Activated T-cell treated with anti-CD3 and anti-CD28 coated beads, Interleukin-2, amount 50 U/mL, for 24 hours (primary cell): ENCODE measurements at regions not wholly inside any gene's neighbourhood (a gene's known extent, or its start where the extent isn't known, plus 50 kb on each side); places are given as distances from the start of the nearest gene placed in this dataset.
"Not testable (repeated sequence)": the region's sequence is repeated elsewhere in the genome, so short reads cannot be mapped to it uniquely, and the experiment has no call there.

ENCODE experiments used
- DNase-seq: peaks from one replicate; pipeline ENCODE4 v3.0.0-alpha.2; 2020
- H3K27ac Mint-ChIP-seq: 2 replicates; pipeline ENCODE4 v1.8.0; 2020; ENCODE audit warnings: mild to moderate bottlenecking, mixed read lengths
- H3K27me3 Mint-ChIP-seq: 2 replicates; pipeline ENCODE4 v1.8.0; 2020; ENCODE audit warnings: mixed read lengths
- H3K36me3 Mint-ChIP-seq: 2 replicates; pipeline ENCODE4 v1.8.0; 2020; ENCODE audit warnings: low read depth, mixed read lengths
- H3K4me1 Mint-ChIP-seq: 2 replicates; pipeline ENCODE4 v1.8.0; 2020; ENCODE audit warnings: low read depth, mixed read lengths
- H3K4me3 Mint-ChIP-seq: 2 replicates; pipeline ENCODE4 v1.8.0; 2020; ENCODE audit warnings: mild to moderate bottlenecking, moderate library complexity, mixed read lengths
- H3K9me3 Mint-ChIP-seq: 2 replicates; pipeline ENCODE4 v1.8.0; 2020; ENCODE audit warnings: mixed read lengths

DNA sequence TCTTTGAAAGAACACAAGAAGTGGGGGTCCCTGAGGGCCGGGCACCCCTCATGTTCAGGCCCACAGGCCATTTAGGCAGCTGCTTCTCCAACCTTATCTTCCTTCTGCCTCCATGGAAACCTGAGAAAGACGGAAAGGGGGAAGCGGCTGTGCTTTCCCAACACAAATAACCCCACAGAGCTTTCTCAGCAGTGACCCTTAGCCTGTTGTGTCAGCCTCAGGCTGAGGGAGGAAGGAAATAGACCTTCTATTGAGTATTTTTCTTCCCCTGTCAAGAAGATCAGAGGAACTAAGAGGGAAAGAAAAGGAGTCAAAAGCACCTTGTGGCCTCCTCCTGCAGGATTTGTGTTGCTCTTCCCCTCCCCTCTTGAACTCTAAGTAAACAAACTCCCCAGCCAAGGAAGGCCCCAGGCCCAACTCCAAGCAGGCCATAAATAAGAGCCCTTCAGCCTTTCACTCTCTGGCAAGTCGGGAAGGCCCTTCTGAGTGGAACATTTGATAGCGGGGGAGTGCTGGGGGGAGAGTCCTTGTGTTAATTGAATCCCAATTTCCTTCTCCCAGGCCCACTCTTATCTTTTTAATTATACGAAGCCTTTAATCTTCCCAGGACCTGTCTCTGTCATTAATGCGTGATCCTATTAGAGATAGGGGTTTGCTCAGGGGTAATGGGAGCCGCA, 76.8 kb upstream of the PAX8 start:
- H3K27ac Mint-ChIP-seq, result not testable (repeated sequence)

GRCh38 chr2:113351375-113352355, 72.9 kb upstream of the PAX8 start:
- H3K4me1 Mint-ChIP-seq, result no peaks in the 10 kb centered on the region
- no peak for DNase-seq
- H3K27ac Mint-ChIP-seq, result no peak overlapping the region
- no peaks in the 10 kb centered on the region for H3K36me3 Mint-ChIP-seq
- H3K4me3 Mint-ChIP-seq, result no peak overlapping the region
- H3K9me3 Mint-ChIP-seq, result no peaks in the 10 kb centered on the region
- H3K27me3 Mint-ChIP-seq, result peaks cover 7% of the 10 kb centered on the region

More for the DNA sequence above, 76.8 kb upstream of the PAX8 start:
- not testable (repeated sequence) for H3K9me3 Mint-ChIP-seq, H3K36me3 Mint-ChIP-seq, H3K4me3 Mint-ChIP-seq, H3K27me3 Mint-ChIP-seq, DNase-seq
- H3K4me1 Mint-ChIP-seq, result peaks cover 30% of the 10 kb centered on the region

DNA sequence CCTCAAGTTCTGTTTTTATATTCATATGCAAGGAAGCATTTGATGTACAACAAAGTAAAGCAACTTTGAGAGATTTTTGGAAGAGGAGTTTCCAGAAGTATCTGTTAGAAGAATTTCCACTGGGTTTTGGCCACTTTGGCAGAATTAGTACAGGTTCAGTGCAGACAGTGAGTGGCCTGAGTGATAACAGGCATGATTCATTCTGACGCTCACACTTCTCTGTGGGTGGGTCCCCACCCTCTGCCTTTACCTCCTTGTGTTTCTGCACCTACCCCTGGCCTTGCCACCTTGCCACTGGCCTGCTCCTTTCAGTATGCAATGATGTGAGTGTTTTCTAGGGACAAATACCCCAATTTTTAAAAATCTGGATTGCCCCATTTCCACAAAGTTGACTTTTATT, 65.1 kb upstream of the PAX8 start:
- not testable (repeated sequence) for DNase-seq, H3K27ac Mint-ChIP-seq, H3K4me3 Mint-ChIP-seq, H3K27me3 Mint-ChIP-seq, H3K9me3 Mint-ChIP-seq, H3K36me3 Mint-ChIP-seq, H3K4me1 Mint-ChIP-seq

DNA sequence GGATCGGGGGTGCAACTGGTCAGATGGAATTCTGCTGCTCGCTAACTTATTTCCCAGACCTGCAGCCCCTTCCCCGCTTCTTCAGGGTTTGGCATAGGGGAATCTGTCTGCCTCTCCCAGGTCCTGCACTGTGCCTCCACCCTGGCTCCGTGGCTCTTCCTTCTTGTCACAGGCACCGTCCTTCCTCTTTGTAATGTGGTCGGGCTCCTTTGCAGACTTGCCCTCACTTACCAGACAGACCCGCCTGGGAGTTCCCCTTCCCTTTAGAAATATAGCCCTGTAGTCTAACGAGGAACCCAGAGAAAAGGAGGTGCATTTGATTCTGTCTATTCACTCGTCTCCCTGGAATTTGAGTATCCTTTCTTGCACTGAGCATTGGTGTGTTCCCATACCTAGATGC, 63.9 kb upstream of the PAX8 start:
- no peak overlapping the region for H3K27ac Mint-ChIP-seq
- H3K27me3 Mint-ChIP-seq, result peaks cover 4% of the 10 kb centered on the region
- H3K4me3 Mint-ChIP-seq, result no peak overlapping the region
- DNase-seq, result no peak
- no peaks in the 10 kb centered on the region for H3K36me3 Mint-ChIP-seq
- no peaks in the 10 kb centered on the region for H3K9me3 Mint-ChIP-seq
- H3K4me1 Mint-ChIP-seq, result peaks cover 9% of the 10 kb centered on the region

GRCh38 chr2:113341870-113342253, 63.1 kb upstream of the PAX8 start:
- not testable (repeated sequence) for DNase-seq, H3K27ac Mint-ChIP-seq, H3K27me3 Mint-ChIP-seq, H3K4me1 Mint-ChIP-seq, H3K4me3 Mint-ChIP-seq, H3K9me3 Mint-ChIP-seq, H3K36me3 Mint-ChIP-seq

DNA sequence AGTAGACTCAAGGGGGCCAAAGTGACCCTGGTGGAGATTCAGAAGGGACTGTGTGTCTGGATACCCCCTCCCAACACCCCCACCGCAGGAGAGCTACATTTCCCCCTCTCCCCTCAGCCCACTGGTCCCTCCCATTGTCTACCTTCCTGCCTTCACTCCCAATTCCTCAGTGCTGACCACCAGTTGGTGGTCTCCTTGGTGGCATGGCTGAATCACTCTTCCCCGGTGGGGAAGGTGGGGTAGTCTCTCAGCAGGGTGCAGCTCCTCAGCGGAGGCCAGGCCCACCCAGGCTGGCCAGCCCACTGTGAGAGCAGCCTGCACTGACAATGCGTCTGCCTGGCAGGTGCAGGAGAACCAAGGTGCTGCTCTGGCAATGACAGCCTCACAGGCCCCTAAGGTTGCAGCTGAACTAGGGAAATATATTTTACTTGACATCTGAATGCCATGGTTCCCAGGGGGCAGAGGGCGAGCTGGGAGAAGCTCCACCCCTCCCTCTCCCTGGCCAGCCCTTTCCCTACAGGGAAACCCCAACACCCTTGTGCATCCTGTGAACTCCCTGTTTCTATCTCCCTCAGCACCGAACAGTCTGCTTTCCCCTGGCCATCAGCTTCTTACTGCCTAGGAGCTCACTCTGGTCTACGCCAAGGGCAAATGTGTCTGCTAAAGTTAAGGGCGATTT, 62.6 kb upstream of the PAX8 start:
- Mint-ChIP-seq H3K27me3 (peaks cover 4% of the 10 kb centered on the region), H3K4me1 (peaks cover 9% of the 10 kb centered on the region), H3K27ac (no peak overlapping the region), H3K9me3 (no peaks in the 10 kb centered on the region), H3K4me3 (no peak overlapping the region), H3K36me3 (no peaks in the 10 kb centered on the region)
- DNase-seq, result no peak

DNA sequence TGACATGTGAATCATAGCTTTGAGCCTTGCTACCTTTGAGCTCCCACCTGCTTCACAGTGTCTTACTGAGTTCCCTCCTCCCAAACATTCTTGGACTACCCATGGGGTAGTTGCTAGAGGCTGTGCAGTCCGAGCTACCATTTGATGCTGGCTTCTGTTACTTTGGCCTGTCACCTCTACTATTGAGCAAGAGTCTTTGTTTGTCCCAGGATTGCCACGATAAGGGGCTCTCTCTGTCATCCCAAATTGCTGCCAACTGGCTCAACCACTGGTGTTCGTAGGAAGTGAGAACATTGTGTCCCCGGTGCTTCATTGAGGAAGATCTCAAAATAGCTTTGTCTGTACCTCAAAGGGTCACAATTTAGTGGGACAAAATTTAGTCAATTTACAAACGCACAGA, 59.1 kb upstream of the PAX8 start:
- no peaks in the 10 kb centered on the region for H3K9me3 Mint-ChIP-seq
- H3K27ac Mint-ChIP-seq, result no peak overlapping the region
- peaks cover 4% of the 10 kb centered on the region for H3K27me3 Mint-ChIP-seq
- no peaks in the 10 kb centered on the region for H3K36me3 Mint-ChIP-seq
- peaks cover 3% of the 10 kb centered on the region for H3K4me1 Mint-ChIP-seq
- DNase-seq, result no peak
- H3K4me3 Mint-ChIP-seq, result no peak overlapping the region

- H3K9me3 Mint-ChIP-seq, H3K36me3 Mint-ChIP-seq, DNase-seq, H3K27me3 Mint-ChIP-seq, H3K4me3 Mint-ChIP-seq, H3K4me1 Mint-ChIP-seq, H3K27ac Mint-ChIP-seq: not testable (repeated sequence)
Observed at GRCh38 chr2:113336040-113336439, 57.3 kb upstream of the PAX8 start.

DNA sequence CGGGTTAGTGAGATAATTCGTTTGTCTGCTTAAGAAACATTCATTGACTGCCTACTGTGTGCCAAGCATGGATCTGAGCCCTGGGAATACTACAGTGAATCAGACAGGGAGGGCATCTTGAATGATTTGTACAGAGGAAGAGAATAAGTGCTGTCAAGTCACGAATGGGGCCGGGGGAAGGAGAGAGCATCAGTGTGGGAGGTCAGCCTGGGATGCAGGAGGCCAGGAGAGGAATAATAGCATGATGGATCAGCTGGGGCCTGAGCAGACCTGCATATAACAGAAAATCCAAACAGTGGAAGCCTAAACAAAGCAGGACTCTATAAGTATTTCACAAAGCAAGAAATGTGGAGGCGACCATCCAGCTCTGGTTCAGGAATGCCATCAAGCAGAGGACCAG, 55.4 kb upstream of the PAX8 start:
- Mint-ChIP-seq H3K4me3 (no peak overlapping the region), H3K36me3 (no peaks in the 10 kb centered on the region), H3K27me3 (no peaks in the 10 kb centered on the region), H3K4me1 (peaks cover 16% of the 10 kb centered on the region), H3K9me3 (no peaks in the 10 kb centered on the region), H3K27ac (no peak overlapping the region)
- no peak for DNase-seq

DNA sequence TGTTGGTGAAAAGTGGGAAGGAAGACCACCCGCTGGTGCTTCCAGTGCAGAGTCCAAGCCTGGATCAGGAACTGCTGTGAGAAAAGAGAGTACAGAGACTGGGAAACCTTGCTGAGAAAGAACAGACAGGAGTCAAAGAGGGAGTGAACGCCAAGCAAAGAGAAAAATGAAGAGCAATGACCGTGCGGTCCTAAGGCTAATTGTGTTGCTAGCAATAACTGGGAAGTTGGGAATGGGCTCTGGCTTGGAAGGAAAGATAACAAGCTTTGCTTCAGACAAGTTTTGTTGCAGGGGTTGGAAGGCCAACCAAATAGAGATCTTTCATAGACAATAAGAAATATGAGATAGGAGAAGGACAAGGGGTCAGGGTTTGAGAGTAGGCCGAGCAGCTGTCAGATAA, 55.0 kb upstream of the PAX8 start:
- peaks cover 19% of the 10 kb centered on the region for H3K4me1 Mint-ChIP-seq
- not testable (repeated sequence) for H3K36me3 Mint-ChIP-seq, H3K27ac Mint-ChIP-seq, H3K4me3 Mint-ChIP-seq, DNase-seq, H3K9me3 Mint-ChIP-seq, H3K27me3 Mint-ChIP-seq

GRCh38 chr2:113330060-113330767, 51.5 kb upstream of the PAX8 start:
- not testable (repeated sequence) for H3K27ac Mint-ChIP-seq, H3K27me3 Mint-ChIP-seq, H3K9me3 Mint-ChIP-seq, H3K36me3 Mint-ChIP-seq, DNase-seq, H3K4me3 Mint-ChIP-seq
- peaks cover 34% of the 10 kb centered on the region for H3K4me1 Mint-ChIP-seq

DNA sequence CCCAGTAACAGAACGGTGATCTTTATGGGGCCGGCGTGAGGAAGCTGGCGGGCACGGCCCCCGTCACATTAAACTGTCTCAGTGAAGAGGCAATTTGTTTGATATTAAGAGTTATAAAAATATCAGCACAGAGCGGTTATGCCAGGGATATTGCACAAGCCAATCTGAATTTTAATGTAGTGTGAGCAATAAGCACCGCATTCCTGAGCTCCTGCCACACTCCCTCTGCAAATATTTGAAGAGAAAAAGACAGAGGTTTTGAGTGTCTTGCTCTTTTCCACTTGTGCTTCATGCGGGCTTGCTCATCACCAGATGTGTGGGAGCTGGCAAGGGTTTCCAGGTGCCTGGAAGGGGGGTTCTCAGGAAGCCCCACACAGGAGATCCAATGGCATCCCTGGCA, 50.3 kb upstream of the PAX8 start:
- H3K27ac Mint-ChIP-seq, H3K4me3 Mint-ChIP-seq, H3K36me3 Mint-ChIP-seq, H3K27me3 Mint-ChIP-seq, DNase-seq, H3K9me3 Mint-ChIP-seq: not testable (repeated sequence)
- H3K4me1 Mint-ChIP-seq, result peaks cover 41% of the 10 kb centered on the region

DNA sequence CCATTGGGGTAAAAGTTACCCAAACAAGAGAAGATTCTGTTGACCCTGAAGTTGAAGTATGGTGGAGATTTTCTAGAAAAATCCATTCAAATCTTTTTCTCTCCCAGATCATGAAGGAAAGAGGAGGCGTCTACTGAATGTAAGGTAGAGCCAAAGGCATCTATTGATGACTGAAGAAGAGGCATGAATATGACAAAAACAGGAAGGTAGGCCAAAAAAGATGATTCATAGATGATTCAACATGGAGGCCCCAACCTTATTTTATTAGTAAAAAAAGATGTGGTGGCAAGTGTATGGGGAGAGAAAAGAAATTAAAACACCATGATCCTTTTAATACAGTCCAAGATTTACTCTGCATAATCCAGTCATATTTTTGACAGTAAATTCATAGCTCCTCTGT, 49.9 kb upstream of the PAX8 start:
- not testable (repeated sequence) for H3K27ac Mint-ChIP-seq, H3K4me3 Mint-ChIP-seq, H3K9me3 Mint-ChIP-seq, DNase-seq, H3K27me3 Mint-ChIP-seq, H3K36me3 Mint-ChIP-seq
- H3K4me1 Mint-ChIP-seq, result peaks cover 41% of the 10 kb centered on the region
